GM12864 (cell line): ENCODE measurements at regions not wholly inside any gene's neighbourhood (a gene's known extent, or its start where the extent isn't known, plus 50 kb on each side); places are given as distances from the start of the nearest gene placed in this dataset.
"Not testable (repeated sequence)": the region's sequence is repeated elsewhere in the genome, so short reads cannot be mapped to it uniquely, and the experiment has no call there.

Experiments
- DNase-seq: peaks from one replicate; pipeline ENCODE4 v3.0.0-alpha.2; 2011; ENCODE audit warnings: low read depth
- H3K4me3 ChIP-seq: 2 replicates; pipeline ENCODE4 v1.5.1; 2011; ENCODE audit warnings: mild to moderate bottlenecking, low read depth, low read length, control low read depth
- TF ChIP-seq, protein P1 (sequence below): IDR thresholded peaks from 2 replicates; pipeline ENCODE4 v1.5.1; 2011; ENCODE audit warnings: low read depth, mild to moderate bottlenecking, moderate library complexity, low read length, control low read depth, inconsistent platforms; ENCODE audit errors: missing control alignments

DNA sequence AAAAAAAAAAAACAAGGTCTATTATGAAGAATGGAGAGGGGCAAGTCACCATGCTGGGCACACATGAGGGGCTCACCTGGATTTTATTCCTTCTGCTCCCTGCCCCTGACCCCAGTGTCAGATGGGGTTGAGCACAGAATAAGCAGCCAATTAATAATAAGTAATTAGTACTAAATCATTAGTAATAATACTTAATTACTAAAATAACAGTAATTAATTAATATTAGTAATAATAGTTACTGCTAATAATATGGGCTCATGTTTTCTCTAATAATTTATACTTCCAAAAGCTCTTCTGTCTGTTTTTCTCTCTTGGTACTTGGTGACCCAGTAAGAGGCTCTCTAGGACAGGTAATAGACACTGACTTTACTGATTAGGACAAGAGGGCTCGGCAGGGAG is 360.9 kb downstream of the VRK1 start:
- H3K4me3 ChIP-seq, result no peak overlapping the region
- TF ChIP-seq, protein P1, sequence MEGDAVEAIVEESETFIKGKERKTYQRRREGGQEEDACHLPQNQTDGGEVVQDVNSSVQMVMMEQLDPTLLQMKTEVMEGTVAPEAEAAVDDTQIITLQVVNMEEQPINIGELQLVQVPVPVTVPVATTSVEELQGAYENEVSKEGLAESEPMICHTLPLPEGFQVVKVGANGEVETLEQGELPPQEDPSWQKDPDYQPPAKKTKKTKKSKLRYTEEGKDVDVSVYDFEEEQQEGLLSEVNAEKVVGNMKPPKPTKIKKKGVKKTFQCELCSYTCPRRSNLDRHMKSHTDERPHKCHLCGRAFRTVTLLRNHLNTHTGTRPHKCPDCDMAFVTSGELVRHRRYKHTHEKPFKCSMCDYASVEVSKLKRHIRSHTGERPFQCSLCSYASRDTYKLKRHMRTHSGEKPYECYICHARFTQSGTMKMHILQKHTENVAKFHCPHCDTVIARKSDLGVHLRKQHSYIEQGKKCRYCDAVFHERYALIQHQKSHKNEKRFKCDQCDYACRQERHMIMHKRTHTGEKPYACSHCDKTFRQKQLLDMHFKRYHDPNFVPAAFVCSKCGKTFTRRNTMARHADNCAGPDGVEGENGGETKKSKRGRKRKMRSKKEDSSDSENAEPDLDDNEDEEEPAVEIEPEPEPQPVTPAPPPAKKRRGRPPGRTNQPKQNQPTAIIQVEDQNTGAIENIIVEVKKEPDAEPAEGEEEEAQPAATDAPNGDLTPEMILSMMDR, result no peak
- DNase-seq, result no peak

DNA sequence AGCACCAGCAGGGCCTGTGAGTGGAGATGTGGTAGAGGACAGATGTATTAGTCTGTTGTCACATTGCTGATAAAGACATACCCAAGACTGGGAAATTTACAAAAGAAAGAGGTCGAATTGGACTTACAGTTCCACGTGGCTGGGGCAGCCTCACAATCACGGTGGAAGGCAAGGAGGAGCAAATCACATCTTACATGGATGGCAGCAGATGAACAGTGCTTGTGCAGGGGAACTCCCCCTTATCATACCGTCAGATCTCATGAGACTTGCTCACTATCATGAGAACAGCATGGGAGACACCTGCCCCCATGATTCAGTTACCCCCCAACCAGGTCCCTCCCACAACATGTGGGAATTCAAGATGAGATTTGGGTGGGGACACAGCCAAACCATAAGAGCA is 361.9 kb downstream of the VRK1 start:
- TF ChIP-seq, protein P1, result no peak
- no peak for DNase-seq
- H3K4me3 ChIP-seq, result no peak overlapping the region

DNA sequence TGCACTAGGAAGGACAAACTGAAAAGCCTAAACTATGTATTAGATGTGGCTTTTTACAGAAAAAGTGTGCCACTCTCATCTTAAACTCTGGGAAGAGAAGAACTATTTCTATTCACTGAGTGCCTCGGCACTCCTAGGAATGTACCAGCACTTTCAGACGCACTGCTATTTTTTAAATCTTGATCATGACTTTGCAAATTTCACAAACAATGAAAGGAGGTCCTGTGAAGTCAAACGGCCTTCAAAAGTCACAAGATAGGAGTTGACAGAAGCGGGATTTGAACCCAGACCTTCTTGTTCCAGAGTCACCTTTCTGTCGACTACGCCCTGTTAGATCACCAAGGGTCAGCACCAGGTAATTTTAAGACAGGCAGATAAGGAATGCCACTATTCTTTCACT is 365.4 kb downstream of the VRK1 start:
- DNase-seq, result no peak

DNA sequence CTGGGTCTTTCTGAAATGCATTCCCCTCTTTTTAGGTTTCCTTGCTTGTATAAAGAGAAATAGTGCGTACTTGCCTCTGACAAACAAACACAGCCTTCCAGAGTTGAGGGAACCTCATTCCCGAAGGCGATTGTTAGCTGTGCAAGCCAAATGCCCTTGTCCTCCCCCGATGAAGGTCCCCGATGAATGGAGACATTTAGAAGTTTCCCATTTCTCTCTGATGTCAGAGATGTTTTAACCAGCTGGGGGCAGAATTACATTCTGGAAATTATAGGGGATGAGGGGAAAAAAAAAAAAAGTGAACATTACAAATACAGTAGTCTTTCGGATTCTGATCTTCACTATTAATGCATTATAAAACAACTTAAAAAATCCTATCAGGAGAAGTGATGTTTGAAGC is 366.8 kb downstream of the VRK1 start:
- TF ChIP-seq, protein P1, result no peak
- DNase-seq, result no peak
- H3K4me3 ChIP-seq, result no peak overlapping the region

More for the DNA sequence above, 365.4 kb downstream of the VRK1 start:
- no peak overlapping the region for H3K4me3 ChIP-seq
- TF ChIP-seq, protein P1, result no peak

DNA sequence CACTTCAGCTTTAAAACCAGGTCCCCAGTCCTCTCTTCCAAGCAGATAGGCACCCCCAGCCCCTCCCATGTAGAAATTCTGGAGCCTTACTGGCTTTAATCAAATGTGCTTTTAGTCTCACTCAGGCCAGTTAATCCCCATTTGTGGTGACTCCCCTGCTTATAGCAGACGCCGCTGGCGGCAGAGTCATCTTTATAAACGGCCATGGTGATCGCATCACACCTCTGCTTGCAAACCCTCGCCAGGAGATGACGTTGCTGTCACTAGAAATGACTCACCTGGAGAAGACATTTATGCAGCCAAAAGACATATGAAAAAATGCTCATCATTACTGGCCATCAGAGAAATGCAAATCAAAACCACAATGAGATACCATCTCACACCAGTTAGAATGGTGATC is 369.3 kb downstream of the VRK1 start:
- no peak for DNase-seq
- no peak overlapping the region for H3K4me3 ChIP-seq
- TF ChIP-seq, protein P1, result no peak

DNA sequence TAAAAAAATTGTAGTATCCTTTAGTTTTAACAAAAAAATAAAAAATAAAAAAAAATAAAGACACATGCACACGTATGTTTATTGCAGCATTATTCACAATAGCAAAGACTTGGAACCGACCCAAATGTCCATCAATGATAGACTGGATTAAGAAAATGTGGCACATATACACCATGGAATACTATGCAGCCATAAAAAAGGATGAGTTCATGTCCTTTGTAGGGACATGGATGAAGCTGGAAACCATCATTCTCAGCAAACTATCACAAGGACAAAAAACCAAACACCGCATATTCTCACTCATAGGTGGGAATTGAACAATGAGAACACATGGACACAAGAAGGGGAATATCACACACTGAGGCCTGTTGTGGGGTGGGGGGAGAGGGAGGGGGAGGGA is 370.4 kb downstream of the VRK1 start:
- not testable (repeated sequence) for DNase-seq, H3K4me3 ChIP-seq

DNA sequence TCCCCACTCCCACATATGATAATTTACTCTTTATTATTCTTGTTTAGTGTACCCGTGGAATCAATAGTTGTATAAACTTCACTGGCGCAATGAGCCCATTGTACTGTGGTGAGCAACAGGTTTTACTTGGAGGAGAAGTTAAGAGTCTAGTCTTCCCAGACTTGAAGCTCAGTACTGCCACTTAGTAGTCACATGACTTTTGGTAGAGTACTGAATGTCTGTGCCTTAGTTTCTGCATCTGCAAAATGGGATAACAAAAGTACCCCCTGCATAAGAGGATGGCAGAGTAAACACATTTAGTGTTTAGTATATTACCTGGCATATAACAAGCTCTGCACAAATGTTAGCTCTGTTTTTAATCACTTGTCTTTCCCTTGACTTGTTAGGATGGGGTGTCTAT is 375.5 kb downstream of the VRK1 start:
- TF ChIP-seq, protein P1, result no peak
- no peak overlapping the region for H3K4me3 ChIP-seq

DNA sequence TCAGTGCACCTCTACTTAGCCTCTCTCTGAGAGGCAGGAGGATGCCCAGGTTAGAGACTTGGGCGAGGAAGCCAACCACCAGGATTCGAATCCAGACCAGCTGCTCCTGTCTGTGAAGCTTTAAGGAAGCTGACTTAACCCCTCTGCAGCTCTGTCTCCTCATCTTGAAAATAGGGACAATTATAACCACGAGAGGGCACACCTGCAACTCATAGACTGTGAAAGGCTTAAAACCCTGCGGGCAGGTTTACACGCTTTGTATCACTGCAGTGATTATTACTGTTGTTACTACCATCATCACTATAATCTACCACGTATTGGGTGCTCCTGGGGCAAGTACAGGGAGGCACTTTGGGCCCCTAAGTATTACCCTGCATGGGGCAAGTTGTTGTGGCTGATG is 379.8 kb downstream of the VRK1 start:
- no peak overlapping the region for H3K4me3 ChIP-seq
- DNase-seq, result no peak
- TF ChIP-seq, protein P1, result peak; percentile 36

More for the DNA sequence above, 375.5 kb downstream of the VRK1 start:
- DNase-seq, result no peak
